ENCODE measurements at regions not wholly inside any gene's neighbourhood (a gene's known extent, or its start where the extent isn't known, plus 50 kb on each side); places are given as distances from the start of the nearest gene placed in this dataset.

DNA sequence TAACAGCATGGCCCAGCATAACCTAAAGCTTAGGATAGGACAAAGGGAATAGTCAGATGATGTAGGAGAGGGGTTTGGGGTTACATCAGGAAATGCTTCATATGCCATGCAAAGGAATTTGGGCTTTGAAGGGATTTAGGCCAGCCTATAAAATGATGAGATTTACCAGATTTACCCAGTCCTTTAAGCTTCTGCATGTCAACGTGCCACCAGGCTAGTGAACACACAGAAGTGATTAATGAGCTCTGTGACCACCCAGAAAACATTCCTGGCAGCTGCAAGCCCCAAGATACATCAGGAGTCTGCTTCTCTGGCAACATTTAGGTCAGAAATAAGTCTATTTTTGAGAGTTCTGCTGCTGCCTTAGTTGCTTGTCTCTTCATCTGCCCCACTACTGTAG, 118.3 kb downstream of the LRIG3 start:
- ChIA-PET CTCF (interaction anchor here (0.6 kb wide), 1 partner anchor 30 kb away, joined by 5 read pairs; no protein-coding TSS in a partner anchor), POLR2A (no interaction called here)
- TF ChIP-seq, protein P1, sequence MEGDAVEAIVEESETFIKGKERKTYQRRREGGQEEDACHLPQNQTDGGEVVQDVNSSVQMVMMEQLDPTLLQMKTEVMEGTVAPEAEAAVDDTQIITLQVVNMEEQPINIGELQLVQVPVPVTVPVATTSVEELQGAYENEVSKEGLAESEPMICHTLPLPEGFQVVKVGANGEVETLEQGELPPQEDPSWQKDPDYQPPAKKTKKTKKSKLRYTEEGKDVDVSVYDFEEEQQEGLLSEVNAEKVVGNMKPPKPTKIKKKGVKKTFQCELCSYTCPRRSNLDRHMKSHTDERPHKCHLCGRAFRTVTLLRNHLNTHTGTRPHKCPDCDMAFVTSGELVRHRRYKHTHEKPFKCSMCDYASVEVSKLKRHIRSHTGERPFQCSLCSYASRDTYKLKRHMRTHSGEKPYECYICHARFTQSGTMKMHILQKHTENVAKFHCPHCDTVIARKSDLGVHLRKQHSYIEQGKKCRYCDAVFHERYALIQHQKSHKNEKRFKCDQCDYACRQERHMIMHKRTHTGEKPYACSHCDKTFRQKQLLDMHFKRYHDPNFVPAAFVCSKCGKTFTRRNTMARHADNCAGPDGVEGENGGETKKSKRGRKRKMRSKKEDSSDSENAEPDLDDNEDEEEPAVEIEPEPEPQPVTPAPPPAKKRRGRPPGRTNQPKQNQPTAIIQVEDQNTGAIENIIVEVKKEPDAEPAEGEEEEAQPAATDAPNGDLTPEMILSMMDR (IDR thresholded peaks at IDR 0.05; ENCODE audit: insufficient read depth, low read depth, low read length) = no peak
- Histone ChIP-seq H3K27me3 (ENCODE audit: control insufficient read depth, insufficient read depth, low read length) (no peaks in the 10 kb centered on the region), H3K36me3 (ENCODE audit: control insufficient read depth, insufficient read depth, low read length) (no peaks in the 10 kb centered on the region), H3K4me3 (ENCODE audit: low read depth, low read length) (no peak overlapping the region)
- DNase-seq (ENCODE audit: low read depth) = no peak

DNA sequence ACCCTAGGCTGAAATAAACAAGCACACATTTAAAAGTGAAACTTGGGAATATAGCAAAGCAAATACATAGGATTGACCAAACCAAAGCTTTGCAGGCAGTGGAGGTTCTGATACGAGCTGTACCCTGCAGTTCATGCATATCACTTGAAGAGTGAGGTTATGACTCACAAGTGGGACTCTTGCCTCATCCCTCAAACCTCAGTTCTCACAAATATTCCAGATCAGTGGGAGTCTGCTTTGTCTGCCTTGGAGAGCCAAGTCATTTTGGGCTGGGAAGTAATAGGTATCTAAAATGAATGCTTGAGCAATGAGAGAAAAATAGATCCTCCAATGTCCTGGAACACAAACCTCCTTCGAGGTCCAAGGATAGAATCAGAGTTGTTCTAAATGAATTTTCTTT, 116.4 kb downstream of the LRIG3 start:
- Histone ChIP-seq H3K4me3 (ENCODE audit: low read depth, low read length) (no peak overlapping the region), H3K27me3 (ENCODE audit: control insufficient read depth, insufficient read depth, low read length) (no peaks in the 10 kb centered on the region), H3K36me3 (ENCODE audit: control insufficient read depth, insufficient read depth, low read length) (no peaks in the 10 kb centered on the region)
- DNase-seq (ENCODE audit: low read depth) = peak; percentile 54
- CTCF ChIA-PET = interaction anchor here (1.0 to 1.3 kb wide), 2 partner anchors 11 to 12 kb away, joined by 3 read pairs; no protein-coding TSS in a partner anchor
- TF ChIP-seq, protein P1 (IDR thresholded peaks at IDR 0.05; ENCODE audit: insufficient read depth, low read depth, low read length) = no peak
- POLR2A ChIA-PET = no interaction called here

DNA sequence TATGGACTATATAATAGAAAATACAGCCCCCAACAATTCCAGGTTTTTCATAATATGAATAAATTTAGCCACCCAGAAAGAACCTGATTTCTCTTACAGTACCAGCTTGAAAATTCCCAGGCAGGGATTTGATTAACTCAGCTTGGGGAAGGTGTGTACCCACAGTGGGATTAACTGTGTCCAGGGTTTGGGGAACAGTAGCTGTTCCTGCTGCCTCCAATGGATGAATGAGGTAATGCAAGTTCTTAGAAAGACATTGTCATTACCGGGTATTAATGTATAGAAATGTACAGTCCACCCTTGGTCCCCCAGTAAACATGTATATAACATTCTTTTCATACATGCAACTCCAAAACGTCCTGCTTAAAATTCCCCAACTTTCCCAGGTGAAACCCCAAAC, 115.6 kb downstream of the LRIG3 start:
- DNase-seq (ENCODE audit: low read depth) = no peak
- no peaks in the 10 kb centered on the region for H3K27me3 ChIP-seq (ENCODE audit: control insufficient read depth, insufficient read depth, low read length)
- TF ChIP-seq, protein P1 (IDR thresholded peaks at IDR 0.05; ENCODE audit: insufficient read depth, low read depth, low read length) = peak; percentile 25; the same call in 1 of the 2 replicates
- no peaks in the 10 kb centered on the region for H3K36me3 ChIP-seq (ENCODE audit: control insufficient read depth, insufficient read depth, low read length)
- ChIA-PET POLR2A (no interaction called here), CTCF (interaction anchor here (1.0 to 1.3 kb wide), 2 partner anchors 11 to 12 kb away, joined by 3 read pairs; no protein-coding TSS in a partner anchor)
- H3K4me3 ChIP-seq (ENCODE audit: low read depth, low read length) = no peak overlapping the region

DNA sequence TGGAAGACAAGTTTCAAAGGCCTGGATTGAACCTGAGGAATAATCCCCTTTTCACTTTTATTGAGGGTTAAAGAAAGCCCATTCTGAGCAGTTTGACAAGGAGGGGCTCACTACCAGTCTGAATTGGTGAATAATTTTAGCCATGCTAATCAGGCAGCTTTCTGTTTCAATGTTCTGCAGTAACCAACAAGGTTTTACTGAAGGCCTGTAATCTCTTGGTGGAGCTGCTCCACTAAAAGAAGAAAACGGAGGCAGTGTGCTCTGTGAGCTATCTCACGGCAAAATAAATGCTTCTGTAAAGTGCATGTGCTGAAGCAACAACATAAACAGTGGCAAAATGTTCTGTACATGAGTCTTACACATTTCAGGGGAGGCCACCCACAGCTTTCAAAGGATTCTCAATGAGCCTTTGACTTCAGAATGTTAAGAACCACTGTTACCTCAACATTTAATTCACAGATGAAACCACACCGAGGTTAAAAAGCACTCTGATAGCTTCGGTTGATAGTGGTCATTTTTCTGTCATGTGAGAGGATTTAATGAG, 111.2 kb downstream of the LRIG3 start:
- CTCF ChIA-PET = interaction anchor here (1.2 kb wide), 1 partner anchor 12 kb away, joined by 3 read pairs; no protein-coding TSS in a partner anchor

DNA sequence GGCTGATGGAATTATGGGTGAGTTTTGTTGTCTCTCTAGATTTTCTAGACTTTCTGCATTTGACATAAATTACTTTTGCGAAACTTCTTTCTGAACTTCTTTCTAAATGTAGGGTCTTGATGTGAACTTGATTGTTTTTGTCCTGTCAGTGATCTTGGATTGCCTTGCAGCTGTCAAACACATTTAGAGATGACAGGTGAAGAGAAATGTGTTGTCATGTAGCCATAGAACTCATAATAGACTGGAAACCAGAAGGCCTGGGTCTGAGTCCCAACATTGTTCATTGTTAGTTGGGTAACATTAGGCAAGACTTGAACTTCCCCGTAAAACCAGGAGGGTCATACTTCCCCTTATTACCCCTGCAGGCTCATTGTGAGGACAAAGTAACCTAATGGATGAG, 109.0 kb downstream of the LRIG3 start:
- ChIA-PET POLR2A (no interaction called here), CTCF (interaction anchor here (0.6 kb wide), 1 partner anchor 339 kb away, joined by 3 read pairs; no protein-coding TSS in a partner anchor)
- Histone ChIP-seq H3K36me3 (ENCODE audit: control insufficient read depth, insufficient read depth, low read length) (no peaks in the 10 kb centered on the region), H3K27me3 (ENCODE audit: control insufficient read depth, insufficient read depth, low read length) (no peaks in the 10 kb centered on the region), H3K4me3 (ENCODE audit: low read depth, low read length) (no peak overlapping the region)
- TF ChIP-seq, protein P1 (IDR thresholded peaks at IDR 0.05; ENCODE audit: insufficient read depth, low read depth, low read length) = no peak
- DNase-seq (ENCODE audit: low read depth) = no peak

More for the DNA sequence above, 111.2 kb downstream of the LRIG3 start:
- Histone ChIP-seq H3K4me3 (ENCODE audit: low read depth, low read length) (no peak overlapping the region), H3K27me3 (ENCODE audit: control insufficient read depth, insufficient read depth, low read length) (no peaks in the 10 kb centered on the region), H3K36me3 (ENCODE audit: control insufficient read depth, insufficient read depth, low read length) (no peaks in the 10 kb centered on the region)
- TF ChIP-seq, protein P1 (IDR thresholded peaks at IDR 0.05; ENCODE audit: insufficient read depth, low read depth, low read length) = no peak
- no peak for DNase-seq (ENCODE audit: low read depth)
- POLR2A ChIA-PET = no interaction called here
